PC-3 (cell line): ENCODE measurements at regions not wholly inside any gene's neighbourhood (a gene's known extent, or its start where the extent isn't known, plus 50 kb on each side); places are given as distances from the start of the nearest gene placed in this dataset.
"Not testable (repeated sequence)": the region's sequence is repeated elsewhere in the genome, so short reads cannot be mapped to it uniquely, and the experiment has no call there.

Experiments
- EZH2 ChIP-seq: fragments of 300-600 bp; sonication (generic); IDR thresholded peaks from one replicate; pipeline ENCODE4 v1.6.1; 2017; ENCODE audit warnings: antibody characterized with exemption, mild to moderate bottlenecking, low read length; ENCODE audit not compliant: unreplicated experiment
- EZH2phosphoT487 ChIP-seq: fragments of 300-600 bp; sonication (generic); IDR thresholded peaks from 2 replicates; pipeline ENCODE4 v1.6.1; 2018; ENCODE audit warnings: mild to moderate bottlenecking, antibody characterized with exemption, low read length, borderline replicate concordance
- TF ChIP-seq, protein P1 (sequence below): fragments of 300-600 bp; sonication (generic); conservative IDR thresholded peaks from 2 replicates; pipeline ENCODE4 v1.5.1; 2017; ENCODE audit warnings: antibody characterized with exemption, low read depth, mild to moderate bottlenecking, low read length

- not testable (repeated sequence) for TF ChIP-seq EZH2, EZH2phosphoT487
- TF ChIP-seq, protein P1, sequence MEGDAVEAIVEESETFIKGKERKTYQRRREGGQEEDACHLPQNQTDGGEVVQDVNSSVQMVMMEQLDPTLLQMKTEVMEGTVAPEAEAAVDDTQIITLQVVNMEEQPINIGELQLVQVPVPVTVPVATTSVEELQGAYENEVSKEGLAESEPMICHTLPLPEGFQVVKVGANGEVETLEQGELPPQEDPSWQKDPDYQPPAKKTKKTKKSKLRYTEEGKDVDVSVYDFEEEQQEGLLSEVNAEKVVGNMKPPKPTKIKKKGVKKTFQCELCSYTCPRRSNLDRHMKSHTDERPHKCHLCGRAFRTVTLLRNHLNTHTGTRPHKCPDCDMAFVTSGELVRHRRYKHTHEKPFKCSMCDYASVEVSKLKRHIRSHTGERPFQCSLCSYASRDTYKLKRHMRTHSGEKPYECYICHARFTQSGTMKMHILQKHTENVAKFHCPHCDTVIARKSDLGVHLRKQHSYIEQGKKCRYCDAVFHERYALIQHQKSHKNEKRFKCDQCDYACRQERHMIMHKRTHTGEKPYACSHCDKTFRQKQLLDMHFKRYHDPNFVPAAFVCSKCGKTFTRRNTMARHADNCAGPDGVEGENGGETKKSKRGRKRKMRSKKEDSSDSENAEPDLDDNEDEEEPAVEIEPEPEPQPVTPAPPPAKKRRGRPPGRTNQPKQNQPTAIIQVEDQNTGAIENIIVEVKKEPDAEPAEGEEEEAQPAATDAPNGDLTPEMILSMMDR: not testable (repeated sequence)
Measured at GRCh38 chrX:34230156-34230555, 98.0 kb upstream of the FAM47A start.
